ENCODE measurements at regions not wholly inside any gene's neighbourhood (a gene's known extent, or its start where the extent isn't known, plus 50 kb on each side); places are given as distances from the start of the nearest gene placed in this dataset.

GRCh38 chr15:29333261-29333660 lies 63.6 kb upstream of the NSMCE3 start:
- Histone ChIP-seq H3K4ac (replicated peaks; ENCODE audit: insufficient read length, low read depth, low read length) (no peak overlapping the region), H3K4me1 (replicated peaks in 1 of 4; ENCODE audit: control insufficient read depth in 3 of 4, insufficient read depth in 4 of 4, low read length in 3 of 4) (no peaks in the 10 kb centered on the region; a peak in 1 of 7 replicates), H3K36me3 (ENCODE audit: control insufficient read depth in 2 of 4, insufficient read depth in 4 of 4, low read length in 3 of 4) (no peaks in the 10 kb centered on the region), H2AFZ (ENCODE audit: low read length) (no peak overlapping the region), H3K9me3 (ENCODE audit: insufficient read depth in 2 of 2, low read depth in 1 of 2, low read length in 1 of 2) (no peaks in the 10 kb centered on the region), H3K4me2 (ENCODE audit: insufficient read depth in 1 of 2, low read depth in 2 of 2, low read length in 2 of 2) (no peak overlapping the region), H3K79me1 (ENCODE audit: low read depth, low read length) (no peaks in the 10 kb centered on the region), H4K8ac (ENCODE audit: extremely low read depth, insufficient read depth, low read length) (no peak overlapping the region), H2BK20ac (ENCODE audit: low read length) (no peak overlapping the region), H3K18ac (ENCODE audit: extremely low read depth, low read length) (no peak overlapping the region), H4K91ac (replicated peaks; ENCODE audit: insufficient read length, low read length) (no peak overlapping the region), H2BK120ac (replicated peaks; ENCODE audit: low read depth, low read length) (no peak overlapping the region), H3K9ac (replicated peaks in 1 of 4; ENCODE audit: extremely low read depth in 1 of 4, low read depth in 3 of 4, low read length in 3 of 4) (no peak overlapping the region), H4K20me1 (replicated peaks in 1 of 2; ENCODE audit: control insufficient read depth in 1 of 2, insufficient read depth in 2 of 2, low read length in 2 of 2) (no peaks in the 10 kb centered on the region), H3K23me2 (ENCODE audit: low read depth, low read length) (no peaks in the 10 kb centered on the region), H3K79me2 (ENCODE audit: control insufficient read depth in 1 of 2, insufficient read depth in 2 of 2, low read length in 2 of 2) (no peaks in the 10 kb centered on the region), H2BK5ac (ENCODE audit: low read depth, low read length) (no peak overlapping the region), H3K4me3 (ENCODE audit: extremely low read depth in 1 of 4, insufficient read depth in 2 of 4, low read depth in 3 of 4, low read length in 4 of 4) (no peak overlapping the region), H3K23ac (ENCODE audit: insufficient read length) (no peak overlapping the region), H2BK15ac (ENCODE audit: low read length) (no peak overlapping the region), H3K56ac (replicated peaks; ENCODE audit: insufficient read length, low read depth, low read length) (no peak overlapping the region), H2AK5ac (ENCODE audit: low read depth, low read length) (no peak overlapping the region), H3K27me3 (replicated peaks in 1 of 4; ENCODE audit: control insufficient read depth in 3 of 4, extremely low read depth in 1 of 4, insufficient read depth in 3 of 4, low read length in 3 of 4) (no peaks in the 10 kb centered on the region), H4K5ac (ENCODE audit: insufficient read length, low read depth, low read length) (no peak overlapping the region), H3K14ac (ENCODE audit: insufficient read length) (no peak overlapping the region), H2BK12ac (ENCODE audit: low read depth, low read length) (no peak overlapping the region), H3K27ac (ENCODE audit: low read depth, low read length) (no peak overlapping the region)
- WGBS, 2 experiments (ENCODE audit: extremely low coverage in 1 of 2, insufficient coverage in 1 of 2, insufficient read length in 1 of 2, insufficient replicate concordance in 2 of 2, low coverage in 1 of 2, low lambda C conversion rate in 2 of 2, missing lambda C conversion rate in 1 of 2) = 84% methylated on average over 6 of the region's 6 CpGs; no CpG with 5 or more reads in 1 of the 2 experiments
- CTCF ChIA-PET (ENCODE audit: partially characterized antibody) = interaction anchor here (0.6 kb wide), 1 partner anchor 13 kb away, joined by 4 read pairs; no protein-coding TSS in a partner anchor
- TF ChIP-seq CHD1 (IDR thresholded peaks at IDR 0.05; ENCODE audit: low read depth, low read length) (no peak), RFX5 (IDR thresholded peaks at IDR 0.05; ENCODE audit: borderline replicate concordance, low read depth, low read length) (no peak)
- FAIRE-seq (no peak), DNase-seq (ENCODE audit: low read depth in 1 of 2, low spot score in 2 of 2) (no peak)
- POLR2A ChIA-PET (ENCODE audit: partially characterized antibody) = no interaction called here

Measured in H1 (cell line).